CD4-positive, alpha-beta T cell (primary cell): ENCODE measurements at regions not wholly inside any gene's neighbourhood (a gene's known extent, or its start where the extent isn't known, plus 50 kb on each side); places are given as distances from the start of the nearest gene placed in this dataset.

Source experiments
- ATAC-seq: fragments of 200-7000 bp; cut with Tn5 transposase; one replicate; pipeline ENCODE4 v1.10.0; 2022; ENCODE audit warnings: mild to moderate bottlenecking; ENCODE audit not compliant: poor library complexity
- CTCF ChIA-PET: fragments of 350-600 bp; sonication (Branson Sonifier 250); formaldehyde crosslinking; loops from one replicate; lab custom pipeline; 2021; ENCODE audit warnings: antibody characterized with exemption, inconsistent platforms; lab: Charles Lee
- POLR2A ChIA-PET: fragments of 350-600 bp; sonication (Branson Sonifier 250); formaldehyde crosslinking; loops from one replicate; lab custom pipeline; 2021; ENCODE audit warnings: antibody characterized with exemption, inconsistent platforms; lab: Charles Lee
- DNase-seq, 14 experiments: peaks; one replicate each; pipeline ENCODE4 v3.0.0-alpha.2; 2013 to 2020; ENCODE audit warnings: mixed read lengths in 2 of 14
- H3K27ac ChIP-seq, 2 donors: one replicate each; pipeline versions ENCODE4 v1.5.1 to v1.7.0; 2013; ENCODE audit warnings: low read length in 2 of 2, low read depth in 1 of 2, mild to moderate bottlenecking in 1 of 2
- H3K27me3 ChIP-seq, 2 experiments: 1 replicate in 1 of 2; 2 replicates in 1 of 2; pipeline versions ENCODE4 v1.6.1 to v1.7.0; 2013; ENCODE audit warnings: low read length in 2 of 2, control low read depth in 1 of 2, mild to moderate bottlenecking in 1 of 2, moderate library complexity in 1 of 2; ENCODE audit not compliant: insufficient read depth in 2 of 2, control insufficient read depth in 1 of 2
- H3K36me3 ChIP-seq: one replicate; pipeline ENCODE4 v1.6.1; 2013; ENCODE audit warnings: low read length, control low read depth; ENCODE audit not compliant: insufficient read depth
- H3K4me1 ChIP-seq: one replicate; pipeline ENCODE4 v1.6.1; 2013; ENCODE audit warnings: low read length, control low read depth; ENCODE audit not compliant: insufficient read depth
- H3K4me3 ChIP-seq: one replicate; pipeline ENCODE4 v1.5.1; 2013; ENCODE audit warnings: mild to moderate bottlenecking, low read length, moderate library complexity
- H3K9me3 ChIP-seq, 2 experiments: 1 replicate in 1 of 2; 2 replicates in 1 of 2; pipeline versions ENCODE4 v1.6.1 to v1.7.0; 2013; ENCODE audit warnings: low read length in 2 of 2, mild to moderate bottlenecking in 2 of 2, control low read depth in 1 of 2, moderate library complexity in 1 of 2; ENCODE audit not compliant: control insufficient read depth in 1 of 2, insufficient read depth in 1 of 2
- H3K27ac Mint-ChIP-seq: one replicate; pipeline ENCODE4 v1.8.0; 2020; ENCODE audit warnings: mixed read lengths
- H3K27me3 Mint-ChIP-seq: one replicate; pipeline ENCODE4 v1.8.0; 2021; ENCODE audit warnings: mixed read lengths
- H3K36me3 Mint-ChIP-seq: one replicate; pipeline ENCODE4 v1.8.0; 2021; ENCODE audit warnings: low read depth, mixed read lengths
- H3K4me1 Mint-ChIP-seq: one replicate; pipeline ENCODE4 v1.8.0; 2021; ENCODE audit warnings: low read depth, mixed read lengths
- H3K4me3 Mint-ChIP-seq: one replicate; pipeline ENCODE4 v1.8.0; 2020; ENCODE audit warnings: mild to moderate bottlenecking, mixed read lengths
- H3K9me3 Mint-ChIP-seq: one replicate; pipeline ENCODE4 v1.8.0; 2020; ENCODE audit warnings: mixed read lengths
- CTCF ChIP-seq: fragments of 200-600 bp; IDR thresholded peaks from one replicate; pipeline ENCODE4 v1.8.0; 2022; ENCODE audit warnings: antibody characterized with exemption, mild to moderate bottlenecking
- intact Hi-C, 2 experiments: fragments of 100-400 bp; cut with DNase I in 1 of 2; cut with micrococcal nuclease in 1 of 2; formaldehyde crosslinking; loops; one replicate each; pipeline versions ENCODE4 v1.15.1 to v1.9.0; 2023 to 2025; cut with DNase I, micrococcal nuclease

GRCh38 chr19:32039440-32039839 lies 306.0 kb upstream of the ZNF507 start:
- H3K4me3 ChIP-seq: no peak overlapping the region
- H3K4me1 ChIP-seq: no peaks in the 10 kb centered on the region
- peaks cover 21 to 26% of the 10 kb centered on the region in 2 experiments for H3K27me3 ChIP-seq
- intact Hi-C loops: no loop called here
- DNase-seq (no peak), ATAC-seq (no peak)
- Mint-ChIP-seq H3K36me3 (no peaks in the 10 kb centered on the region), H3K4me3 (no peak overlapping the region), H3K27me3 (peaks cover 31% of the 10 kb centered on the region), H3K27ac (no peak overlapping the region), H3K4me1 (no peaks in the 10 kb centered on the region), H3K9me3 (no peaks in the 10 kb centered on the region)
- no peak overlapping the region for H3K27ac ChIP-seq
- ChIA-PET POLR2A (no interaction called here), CTCF (no interaction called here)
- no peak for TF ChIP-seq CTCF
- no peaks in the 10 kb centered on the region for H3K9me3 ChIP-seq
- H3K36me3 ChIP-seq: no peaks in the 10 kb centered on the region

DNA sequence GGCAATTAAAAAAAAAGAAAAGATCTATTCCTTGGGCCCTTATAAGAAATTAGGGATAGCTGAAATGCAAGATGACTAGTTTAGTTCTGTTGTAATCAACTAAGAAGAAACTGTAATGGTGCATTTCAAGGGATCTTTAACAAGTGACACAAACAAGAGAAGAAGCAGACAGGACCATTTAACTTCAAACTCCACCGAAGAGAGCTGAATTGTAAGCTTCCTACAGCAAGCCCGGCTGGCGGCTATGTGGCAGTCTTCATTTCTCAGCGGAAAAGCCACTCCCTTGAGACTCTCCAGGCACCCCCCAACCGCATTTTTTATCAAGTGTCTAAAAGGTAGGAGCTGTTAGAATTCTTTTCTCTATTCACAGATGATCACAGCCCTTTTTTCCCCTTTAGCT lies 305.2 kb upstream of the ZNF507 start:
- no peak for ATAC-seq
- no peaks in the 10 kb centered on the region for H3K4me1 ChIP-seq
- H3K4me3 Mint-ChIP-seq: no peak overlapping the region
- ChIA-PET CTCF (no interaction called here), POLR2A (no interaction called here)
- intact Hi-C loops: no loop called here
- no peaks in the 10 kb centered on the region for H3K9me3 Mint-ChIP-seq
- peaks cover 39% of the 10 kb centered on the region for H3K27me3 Mint-ChIP-seq
- no peaks in the 10 kb centered on the region for H3K9me3 ChIP-seq
- peaks cover 27 to 30% of the 10 kb centered on the region in 2 experiments for H3K27me3 ChIP-seq
- no peaks in the 10 kb centered on the region for H3K36me3 Mint-ChIP-seq
- no peaks in the 10 kb centered on the region for H3K36me3 ChIP-seq
- no peak for DNase-seq
- no peak overlapping the region for H3K27ac ChIP-seq
- no peak for TF ChIP-seq CTCF
- no peak overlapping the region for H3K27ac Mint-ChIP-seq
- H3K4me1 Mint-ChIP-seq: no peaks in the 10 kb centered on the region
- H3K4me3 ChIP-seq: no peak overlapping the region

GRCh38 chr19:32041681-32042292 lies 303.6 kb upstream of the ZNF507 start:
- CTCF ChIA-PET: no interaction called here

More at GRCh38 chr19:32041681-32042292, 303.6 kb upstream of the ZNF507 start:
- Mint-ChIP-seq H3K4me3 (no peak overlapping the region), H3K9me3 (no peaks in the 10 kb centered on the region), H3K4me1 (no peaks in the 10 kb centered on the region), H3K36me3 (no peaks in the 10 kb centered on the region), H3K27me3 (peaks cover 45% of the 10 kb centered on the region), H3K27ac (no peak overlapping the region)
- H3K4me1 ChIP-seq: no peaks in the 10 kb centered on the region
- no peaks in the 10 kb centered on the region for H3K36me3 ChIP-seq
- TF ChIP-seq CTCF: no peak
- intact Hi-C loops: no loop called here
- H3K27me3 ChIP-seq: peaks cover 27 to 30% of the 10 kb centered on the region in 2 experiments
- DNase-seq: peak in 1 of 14 experiments; percentile 16
- H3K9me3 ChIP-seq: no peaks in the 10 kb centered on the region
- H3K4me3 ChIP-seq: no peak overlapping the region
- no peak for ATAC-seq
- POLR2A ChIA-PET: no interaction called here
- no peak overlapping the region for H3K27ac ChIP-seq
